Keratinocyte (primary cell): ENCODE measurements at regions not wholly inside any gene's neighbourhood (a gene's known extent, or its start where the extent isn't known, plus 50 kb on each side); places are given as distances from the start of the nearest gene placed in this dataset.
A peak's percentile ranks its signal among the peaks of the same experiment; 100 is the strongest.

Experiments
- DNase-seq: peaks from one replicate; pipeline ENCODE4 v3.0.0-alpha.2; 2011; ENCODE audit warnings: low read depth, missing footprints, low spot score
- FAIRE-seq: peaks from 2 replicates; lab custom pipeline; 2011; peaks lifted over from hg19 to GRCh38; lab: Jason Lieb, UNC
- H2AFZ ChIP-seq: 2 replicates; pipeline ENCODE4 v1.6.0; 2012; ENCODE audit warnings: low read length, control low read depth, inconsistent platforms; ENCODE audit not compliant: control insufficient read depth
- H3K27ac ChIP-seq: 2 replicates; pipeline ENCODE4 v1.5.1; 2011; ENCODE audit warnings: low read length; ENCODE audit not compliant: control insufficient read depth, insufficient read depth
- H3K27me3 ChIP-seq: 3 replicates; pipeline ENCODE4 v1.6.0; 2011; ENCODE audit warnings: low read length; ENCODE audit not compliant: control insufficient read depth, insufficient read depth; ENCODE audit errors: extremely low read depth
- H3K36me3 ChIP-seq, 2 experiments: 2 replicates in 1 of 2; 3 replicates in 1 of 2; pipeline ENCODE4 v1.5.1; 2011; ENCODE audit warnings: low read length in 2 of 2, mild to moderate bottlenecking in 1 of 2; ENCODE audit not compliant: control insufficient read depth in 2 of 2, insufficient read depth in 2 of 2; ENCODE audit errors: extremely low read depth in 1 of 2
- H3K4me1 ChIP-seq: 3 replicates; pipeline ENCODE4 v1.5.1; 2011; ENCODE audit warnings: low read length; ENCODE audit not compliant: control insufficient read depth, insufficient read depth; ENCODE audit errors: extremely low read depth
- H3K4me2 ChIP-seq: 3 replicates; pipeline ENCODE4 v1.6.0; 2011; ENCODE audit warnings: low read depth, low read length; ENCODE audit not compliant: control insufficient read depth, insufficient read depth; ENCODE audit errors: extremely low read depth
- H3K4me3 ChIP-seq, 3 experiments: fragments of 200-600 bp in 1 of 3; sonication (generic) in 1 of 3; 2 replicates in 2 of 3; 3 replicates in 1 of 3; pipeline ENCODE4 v1.5.1; 2011 to 2016; ENCODE audit warnings: low read length in 3 of 3, mild to moderate bottlenecking in 3 of 3, control low read depth in 2 of 3, inconsistent platforms in 1 of 3, low read depth in 1 of 3, mixed read lengths in 1 of 3, mixed run types in 1 of 3, moderate library complexity in 1 of 3; ENCODE audit not compliant: control insufficient read depth in 2 of 3, insufficient read depth in 2 of 3; ENCODE audit errors: extremely low read depth in 1 of 3
- H3K79me2 ChIP-seq: 2 replicates; pipeline ENCODE4 v1.6.0; 2012; ENCODE audit warnings: low read length; ENCODE audit not compliant: control insufficient read depth, insufficient read depth
- H3K9ac ChIP-seq: 3 replicates; pipeline ENCODE4 v1.6.0; 2011; ENCODE audit warnings: low read length; ENCODE audit not compliant: control insufficient read depth, insufficient read depth; ENCODE audit errors: extremely low read depth
- H3K9me1 ChIP-seq: 3 replicates; pipeline ENCODE4 v1.6.0; 2011; ENCODE audit warnings: low read length; ENCODE audit not compliant: control insufficient read depth, insufficient read depth; ENCODE audit errors: extremely low read depth
- H3K9me3 ChIP-seq: 2 replicates; pipeline ENCODE4 v1.5.1; 2012; ENCODE audit warnings: low read depth, low read length; ENCODE audit not compliant: control insufficient read depth
- H4K20me1 ChIP-seq: 3 replicates; pipeline ENCODE4 v1.6.0; 2011; ENCODE audit warnings: low read length; ENCODE audit not compliant: control insufficient read depth, insufficient read depth; ENCODE audit errors: extremely low read depth
- CTCF ChIP-seq, 3 experiments: IDR thresholded peaks in 1 of 3; conservative IDR thresholded peaks in 1 of 3; optimal IDR thresholded peaks in 1 of 3; 2 replicates in 2 of 3; 3 replicates in 1 of 3; pipeline versions ENCODE3 to v1.5.1; 2011; ENCODE audit warnings: low read length in 3 of 3, mild to moderate bottlenecking in 3 of 3, moderate library complexity in 2 of 3, control low read depth in 1 of 3, inconsistent platforms in 1 of 3; ENCODE audit not compliant: insufficient read depth in 2 of 3; ENCODE audit errors: extremely low read depth in 1 of 3
- EZH2 ChIP-seq: IDR thresholded peaks from one replicate; pipeline ENCODE4 v1.6.1; 2012; ENCODE audit warnings: inconsistent platforms, mild to moderate bottlenecking, low read length, moderate library complexity
- dilution Hi-C: fragments of 300-500 bp; cut with MboI; formaldehyde crosslinking; loops from one replicate; pipeline ENCODE4 v1.7.0; 2020; ENCODE audit warnings: low sequenced_read_pairs; ENCODE audit not compliant: extremely low pct_ligation_motif_present

- Histone ChIP-seq H3K9me1 (no peaks in the 10 kb centered on the region), H2AFZ (no peak overlapping the region), H3K36me3 (no peaks in the 10 kb centered on the region), H4K20me1 (no peaks in the 10 kb centered on the region), H3K4me1 (peaks cover 2% of the 10 kb centered on the region), H3K4me3 (no peak overlapping the region), H3K79me2 (no peaks in the 10 kb centered on the region), H3K9ac (no peak overlapping the region), H3K27ac (no peak overlapping the region), H3K9me3 (no peaks in the 10 kb centered on the region), H3K4me2 (no peak overlapping the region), H3K27me3 (no peaks in the 10 kb centered on the region)
- FAIRE-seq (peak; percentile 82), DNase-seq (no peak)
- dilution Hi-C loops, result no loop called here
- TF ChIP-seq CTCF (optimal IDR thresholded peaks at IDR 0.05 in 1 of 3, IDR thresholded peaks at IDR 0.05 in 1 of 3, conservative IDR thresholded peaks at IDR 0.05 in 1 of 3; ENCODE audit: extremely low read depth in 1 of 3, insufficient read depth in 2 of 3, low read length in 3 of 3), result peak; percentile 80 to 88 (median 84)
- TF ChIP-seq EZH2, result no peak
Observed at GRCh38 chrX:84729809-84730208, 227.6 kb upstream of the HDX start.

- DNase-seq, result peak; percentile 61
- no peak for TF ChIP-seq CTCF (optimal IDR thresholded peaks at IDR 0.05 in 1 of 3, IDR thresholded peaks at IDR 0.05 in 1 of 3, conservative IDR thresholded peaks at IDR 0.05 in 1 of 3; ENCODE audit: extremely low read depth in 1 of 3, insufficient read depth in 2 of 3, low read length in 3 of 3)
- no peak for TF ChIP-seq EZH2
- no peaks in the 10 kb centered on the region for H3K9me3 ChIP-seq
- peak overlapping the region; percentile 7 for H3K4me2 ChIP-seq
- peaks cover 9% of the 10 kb centered on the region for H3K4me1 ChIP-seq
- H3K9me1 ChIP-seq, result no peaks in the 10 kb centered on the region
- H4K20me1 ChIP-seq, result no peaks in the 10 kb centered on the region
- no peak overlapping the region for H3K4me3 ChIP-seq
- H3K9ac ChIP-seq, result no peak overlapping the region
- H2AFZ ChIP-seq, result no peak overlapping the region
- no peaks in the 10 kb centered on the region for H3K36me3 ChIP-seq
- dilution Hi-C loops, result no loop called here
- no peaks in the 10 kb centered on the region for H3K27me3 ChIP-seq
- no peak overlapping the region for H3K27ac ChIP-seq
- H3K79me2 ChIP-seq, result no peaks in the 10 kb centered on the region
- peak; percentile 51 for FAIRE-seq
Observed at GRCh38 chrX:84735025-84735424, 232.8 kb upstream of the HDX start.
